22Rv1 (cell line): ENCODE measurements at regions not wholly inside any gene's neighbourhood (a gene's known extent, or its start where the extent isn't known, plus 50 kb on each side); places are given as distances from the start of the nearest gene placed in this dataset.

Source experiments
- CTCF ChIP-seq: fragments of 450-650 bp; IDR thresholded peaks from 2 replicates; pipeline ENCODE4 v1.5.1; 2017; ENCODE audit warnings: mild to moderate bottlenecking
- ZFX ChIP-seq: fragments of 450-650 bp; IDR thresholded peaks from 2 replicates; pipeline ENCODE4 v1.6.1; 2017; ENCODE audit warnings: antibody characterized with exemption, borderline replicate concordance

DNA sequence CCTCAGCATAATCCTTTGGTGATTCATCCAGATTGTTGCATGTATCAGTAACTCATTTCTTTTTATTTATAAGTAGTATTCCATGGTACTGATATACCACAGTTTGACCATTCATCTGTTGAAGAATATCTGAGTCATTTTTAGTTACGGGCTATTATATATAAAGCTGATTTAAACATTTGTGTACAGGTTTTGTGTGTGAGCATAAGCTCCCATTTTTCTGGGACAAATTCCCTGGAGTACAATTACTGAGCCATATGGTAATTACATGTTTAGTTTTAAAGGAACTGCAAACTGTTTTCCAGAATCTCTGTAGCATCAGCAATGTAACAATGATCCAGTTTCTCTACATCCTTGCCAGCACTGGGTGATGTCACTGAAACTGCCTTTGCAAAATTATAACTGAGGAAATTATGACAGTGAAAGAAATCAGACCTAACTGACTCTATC is 236.2 kb upstream of the KRR1 start:
- TF ChIP-seq CTCF (no peak), ZFX (no peak)
